ENCODE measurements at regions not wholly inside any gene's neighbourhood (a gene's known extent, or its start where the extent isn't known, plus 50 kb on each side); places are given as distances from the start of the nearest gene placed in this dataset.

DNA sequence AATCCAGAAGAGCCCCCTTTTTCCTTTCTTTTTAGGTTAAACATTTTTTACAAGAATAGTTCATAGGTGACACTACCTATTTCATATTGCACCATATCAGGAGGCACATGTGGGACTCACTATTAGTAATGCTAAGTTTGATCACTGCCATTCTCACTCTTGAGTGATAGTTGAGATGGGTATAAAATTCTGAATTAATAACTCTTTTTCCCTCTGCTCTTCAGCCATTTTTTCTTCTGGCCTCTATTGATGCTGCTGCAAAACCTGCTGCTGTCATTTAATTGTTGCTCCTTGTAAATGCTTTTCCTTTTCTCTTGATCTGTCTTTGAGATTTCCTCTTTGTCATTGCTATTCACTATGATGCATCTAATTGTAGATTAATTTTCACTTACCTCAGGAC, 482.0 kb downstream of the MID1IP1 start:
- TF ChIP-seq, protein P1, sequence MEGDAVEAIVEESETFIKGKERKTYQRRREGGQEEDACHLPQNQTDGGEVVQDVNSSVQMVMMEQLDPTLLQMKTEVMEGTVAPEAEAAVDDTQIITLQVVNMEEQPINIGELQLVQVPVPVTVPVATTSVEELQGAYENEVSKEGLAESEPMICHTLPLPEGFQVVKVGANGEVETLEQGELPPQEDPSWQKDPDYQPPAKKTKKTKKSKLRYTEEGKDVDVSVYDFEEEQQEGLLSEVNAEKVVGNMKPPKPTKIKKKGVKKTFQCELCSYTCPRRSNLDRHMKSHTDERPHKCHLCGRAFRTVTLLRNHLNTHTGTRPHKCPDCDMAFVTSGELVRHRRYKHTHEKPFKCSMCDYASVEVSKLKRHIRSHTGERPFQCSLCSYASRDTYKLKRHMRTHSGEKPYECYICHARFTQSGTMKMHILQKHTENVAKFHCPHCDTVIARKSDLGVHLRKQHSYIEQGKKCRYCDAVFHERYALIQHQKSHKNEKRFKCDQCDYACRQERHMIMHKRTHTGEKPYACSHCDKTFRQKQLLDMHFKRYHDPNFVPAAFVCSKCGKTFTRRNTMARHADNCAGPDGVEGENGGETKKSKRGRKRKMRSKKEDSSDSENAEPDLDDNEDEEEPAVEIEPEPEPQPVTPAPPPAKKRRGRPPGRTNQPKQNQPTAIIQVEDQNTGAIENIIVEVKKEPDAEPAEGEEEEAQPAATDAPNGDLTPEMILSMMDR (IDR thresholded peaks at IDR 0.05; ENCODE audit: insufficient read depth, low read length, poor library complexity, severe bottlenecking), result no peak
- no peak for TF ChIP-seq EZH2phosphoT487 (conservative IDR thresholded peaks at IDR 0.05; ENCODE audit: low read length)
